IMR-90 (cell line): ENCODE measurements at regions not wholly inside any gene's neighbourhood (a gene's known extent, or its start where the extent isn't known, plus 50 kb on each side); places are given as distances from the start of the nearest gene placed in this dataset.

Experiments
- ATAC-seq: fragments of 200-7000 bp; cut with Tn5 transposase; 2 replicates; pipeline ENCODE4 v1.9.1; 2020; ENCODE audit warnings: low read depth, mild to moderate bottlenecking, moderate library complexity
- BruUV-seq: library from RNA; stranded (reverse); fragments of 400-500 nt; replicated peaks from 2 replicates; lab custom pipeline; 2021; lab: Mats Ljungman, UMichigan
- CTCF ChIA-PET: fragments of 300-600 bp; formaldehyde crosslinking; extraction: SDS; loops from one replicate; lab custom pipeline; 2021; ENCODE audit warnings: antibody characterized with exemption; lab: Yijun Ruan, JAX
- POLR2A ChIA-PET: fragments of 300-600 bp; sonication (Branson Sonifier 250); formaldehyde crosslinking; loops from one replicate; lab custom pipeline; 2022; ENCODE audit warnings: antibody characterized with exemption; ENCODE audit not compliant: unreplicated experiment; lab: Charles Lee
- DNase-seq: peaks from one replicate; pipeline ENCODE4 v3.0.0; 2013
- H2AFZ ChIP-seq: replicated peaks from 2 replicates; pipeline ENCODE3; 2013; ENCODE audit warnings: low read length, mild to moderate bottlenecking; ENCODE audit not compliant: poor library complexity
- H2AK5ac ChIP-seq: 2 replicates; pipeline ENCODE4 v1.6.1; 2013; ENCODE audit warnings: low read depth, low read length, inconsistent platforms
- H2AK9ac ChIP-seq: replicated peaks from 2 replicates; pipeline ENCODE3; 2013; ENCODE audit warnings: mild to moderate bottlenecking, low read depth, low read length, moderate library complexity; ENCODE audit not compliant: poor library complexity
- H2BK120ac ChIP-seq: 2 replicates; pipeline ENCODE4 v1.6.1; 2013; ENCODE audit warnings: low read depth, low read length, inconsistent platforms
- H2BK15ac ChIP-seq: 3 replicates; pipeline ENCODE4 v1.6.1; 2013; ENCODE audit warnings: low read depth, low read length, inconsistent platforms
- H2BK20ac ChIP-seq: 2 replicates; pipeline ENCODE4 v1.6.1; 2013; ENCODE audit warnings: low read depth, mild to moderate bottlenecking, inconsistent platforms, low read length, moderate library complexity
- H2BK5ac ChIP-seq: 2 replicates; pipeline ENCODE4 v1.6.1; 2013; ENCODE audit warnings: mild to moderate bottlenecking, low read depth, low read length, inconsistent platforms; ENCODE audit not compliant: poor library complexity, severe bottlenecking
- H3K14ac ChIP-seq: replicated peaks from 2 replicates; pipeline ENCODE4 v1.6.1; 2013; ENCODE audit warnings: low read depth, low read length, inconsistent platforms
- H3K18ac ChIP-seq: 2 replicates; pipeline ENCODE4 v1.6.1; 2013; ENCODE audit warnings: low read depth, low read length, control low read depth
- H3K23ac ChIP-seq: 2 replicates; pipeline ENCODE4 v1.6.1; 2013; ENCODE audit warnings: low read depth, low read length, inconsistent platforms
- H3K27ac ChIP-seq: 2 replicates; pipeline ENCODE4 v1.5.1; 2013; ENCODE audit warnings: mild to moderate bottlenecking, control low read depth, low read length; ENCODE audit not compliant: insufficient read depth
- H3K27me3 ChIP-seq: 2 replicates; pipeline ENCODE4 v1.6.1; 2013; ENCODE audit warnings: low read length; ENCODE audit not compliant: control insufficient read depth, insufficient read depth
- H3K36me3 ChIP-seq: 2 replicates; pipeline ENCODE4 v1.6.1; 2013; ENCODE audit warnings: low read length, mixed read lengths; ENCODE audit not compliant: control insufficient read depth, insufficient read depth
- H3K4ac ChIP-seq: 2 replicates; pipeline ENCODE4 v1.6.1; 2013; ENCODE audit warnings: low read depth, low read length, inconsistent platforms
- H3K4me1 ChIP-seq: 2 replicates; pipeline ENCODE4 v1.6.1; 2013; ENCODE audit warnings: low read length, mixed read lengths; ENCODE audit not compliant: control insufficient read depth, insufficient read depth
- H3K4me2 ChIP-seq: 2 replicates; pipeline ENCODE4 v1.6.1; 2013; ENCODE audit warnings: low read depth, mild to moderate bottlenecking, control low read depth, low read length, moderate library complexity
- H3K4me3 ChIP-seq: 2 replicates; pipeline ENCODE4 v1.5.1; 2013; ENCODE audit warnings: low read depth, mild to moderate bottlenecking, control low read depth, low read length, moderate library complexity; ENCODE audit not compliant: insufficient read depth
- H3K56ac ChIP-seq: 2 replicates; pipeline ENCODE4 v1.6.1; 2013; ENCODE audit warnings: low read length, inconsistent platforms; ENCODE audit not compliant: insufficient read depth; ENCODE audit errors: extremely low read depth
- H3K79me1 ChIP-seq, 2 experiments: 2 replicates each; pipeline ENCODE4 v1.6.1; 2013; ENCODE audit warnings: low read length in 2 of 2, inconsistent platforms in 1 of 2, low read depth in 1 of 2
- H3K9ac ChIP-seq: 2 replicates; pipeline ENCODE4 v1.6.1; 2013; ENCODE audit warnings: low read depth, low read length, control low read depth
- H3K9me1 ChIP-seq: 2 replicates; pipeline ENCODE4 v1.6.1; 2013; ENCODE audit warnings: low read length, inconsistent platforms; ENCODE audit not compliant: insufficient read depth
- H3K9me3 ChIP-seq: 2 replicates; pipeline ENCODE4 v1.6.1; 2013; ENCODE audit warnings: low read length; ENCODE audit not compliant: control insufficient read depth, insufficient read depth
- H4K20me1 ChIP-seq: 2 replicates; pipeline ENCODE4 v1.6.1; 2013; ENCODE audit warnings: low read length, inconsistent platforms; ENCODE audit not compliant: insufficient read depth
- H4K5ac ChIP-seq: 2 replicates; pipeline ENCODE4 v1.6.1; 2013; ENCODE audit warnings: mild to moderate bottlenecking, low read depth, low read length, control low read depth
- H4K8ac ChIP-seq, 2 experiments: 2 replicates each; pipeline ENCODE4 v1.6.1; 2013; ENCODE audit warnings: low read depth in 2 of 2, low read length in 2 of 2, control low read depth in 1 of 2, inconsistent platforms in 1 of 2
- H4K91ac ChIP-seq: 2 replicates; pipeline ENCODE4 v1.6.1; 2013; ENCODE audit warnings: low read depth, low read length, inconsistent platforms; ENCODE audit not compliant: insufficient read depth
- CEBPB ChIP-seq: IDR thresholded peaks from 2 replicates; pipeline ENCODE4 v1.6.1; 2012; ENCODE audit warnings: low read depth, low read length, improper control_type of control experiment
- MXI1 ChIP-seq: IDR thresholded peaks from 2 replicates; pipeline ENCODE4 v1.6.1; 2012; ENCODE audit warnings: low read depth, mild to moderate bottlenecking, low read length, moderate library complexity, borderline replicate concordance
- NFE2L2 ChIP-seq: fragments of 150-350 bp; IDR thresholded peaks from 2 replicates; pipeline ENCODE4 v1.6.1; 2016; ENCODE audit warnings: low read depth, mild to moderate bottlenecking, low read length
- RAD21 ChIP-seq: IDR thresholded peaks from 2 replicates; pipeline ENCODE4 v1.6.1; 2012; ENCODE audit warnings: low read length, improper control_type of control experiment
- RCOR1 ChIP-seq: IDR thresholded peaks from 2 replicates; pipeline ENCODE4 v1.6.1; 2012; ENCODE audit warnings: mild to moderate bottlenecking, low read length, improper control_type of control experiment; ENCODE audit not compliant: insufficient replicate concordance
- RFX5 ChIP-seq: IDR thresholded peaks from 2 replicates; pipeline ENCODE4 v1.8.0; 2012; ENCODE audit warnings: low read depth, mild to moderate bottlenecking, low read length, moderate library complexity
- WGBS, 2 experiments: methylation state at CpG; one replicate each; pipeline versions ENCODE4 v1.1.5 to v1.1.7; 2013; ENCODE audit warnings: missing lambda C conversion rate in 2 of 2; ENCODE audit not compliant: insufficient read length in 1 of 2; ENCODE audit errors: extremely low coverage in 2 of 2; 5-methylcytosine and 5-hydroxymethylcytosine counted together
- dilution Hi-C: fragments of 300-500 bp; cut with HindIII; formaldehyde crosslinking; loops from one replicate; pipeline ENCODE4 v1.14.3; 2018; ENCODE audit warnings: low sequenced_read_pairs; ENCODE audit not compliant: unreplicated experiment
- in situ Hi-C: fragments of 300-500 bp; cut with MboI; formaldehyde crosslinking; loops from 3 replicates; pipeline ENCODE4 v1.14.3; 2019; ENCODE audit warnings: low sequenced_read_pairs, inconsistent platforms, mixed read lengths
- intact Hi-C: fragments of 100-400 bp; cut with micrococcal nuclease; formaldehyde crosslinking; loops from 2 replicates; pipeline ENCODE4 v1.10.0; 2022

- Histone ChIP-seq H4K91ac (no peak overlapping the region), H3K27ac (no peak overlapping the region), H2BK20ac (no peak overlapping the region), H2AK9ac (no peak overlapping the region), H2BK120ac (no peak overlapping the region), H4K20me1 (no peaks in the 10 kb centered on the region), H3K23ac (no peak overlapping the region), H3K36me3 (no peaks in the 10 kb centered on the region), H2BK5ac (no peak overlapping the region), H4K5ac (no peak overlapping the region), H3K4me2 (no peak overlapping the region), H3K4ac (no peak overlapping the region), H3K4me1 (no peaks in the 10 kb centered on the region), H2AK5ac (no peak overlapping the region), H3K56ac (no peak overlapping the region), H3K18ac (no peak overlapping the region), H3K9me1 (no peaks in the 10 kb centered on the region), H2BK15ac (no peak overlapping the region), H3K9ac (no peak overlapping the region), H3K14ac (no peak overlapping the region), H3K9me3 (no peaks in the 10 kb centered on the region), H3K4me3 (no peak overlapping the region), H3K27me3 (no peaks in the 10 kb centered on the region), H2AFZ (no peak overlapping the region), H4K8ac (no peak overlapping the region), H3K79me1 (no peaks in the 10 kb centered on the region)
- ChIA-PET POLR2A (no interaction called here), CTCF (no interaction called here)
- no peak for TF ChIP-seq RFX5
- TF ChIP-seq CEBPB, result no peak
- no peak for TF ChIP-seq MXI1
- TF ChIP-seq RAD21, result no peak
- TF ChIP-seq RCOR1, result no peak
- TF ChIP-seq NFE2L2, result no peak
- intact Hi-C loops, result no loop called here
- no CpG with 5 or more reads among the region's 1 CpG for WGBS, 2 experiments
- DNase-seq, result no peak
- in situ Hi-C loops, result no loop called here
- dilution Hi-C loops, result no loop called here
- BruUV-seq, result no TSS peak
- ATAC-seq, result no peak
Measured at GRCh38 chr4:82171531-82172155, 202.1 kb downstream of the HNRNPD start.
